ENCODE measurements at regions not wholly inside any gene's neighbourhood (a gene's known extent, or its start where the extent isn't known, plus 50 kb on each side); places are given as distances from the start of the nearest gene placed in this dataset.

DNA sequence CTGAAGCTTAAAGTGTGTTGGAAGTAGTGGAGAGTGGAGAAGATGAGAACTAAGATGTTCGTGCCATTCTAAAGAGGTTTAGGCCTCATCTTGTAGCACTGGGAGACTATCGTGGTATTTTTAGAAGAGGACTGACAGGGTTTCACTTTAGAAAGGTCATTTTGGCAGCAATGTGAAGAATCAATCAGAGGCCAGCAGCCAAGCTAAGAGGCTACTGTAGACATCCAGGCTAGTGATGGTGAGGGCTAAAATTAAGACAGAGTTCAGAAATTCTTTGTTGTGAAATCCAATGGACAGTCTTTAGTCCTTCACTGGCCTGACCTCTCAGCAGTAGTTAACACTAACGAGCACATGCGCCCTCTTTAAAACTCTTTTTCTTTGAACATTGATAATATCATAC, 288.2 kb downstream of the TBL1XR1 start:
- TF ChIP-seq, protein P1, sequence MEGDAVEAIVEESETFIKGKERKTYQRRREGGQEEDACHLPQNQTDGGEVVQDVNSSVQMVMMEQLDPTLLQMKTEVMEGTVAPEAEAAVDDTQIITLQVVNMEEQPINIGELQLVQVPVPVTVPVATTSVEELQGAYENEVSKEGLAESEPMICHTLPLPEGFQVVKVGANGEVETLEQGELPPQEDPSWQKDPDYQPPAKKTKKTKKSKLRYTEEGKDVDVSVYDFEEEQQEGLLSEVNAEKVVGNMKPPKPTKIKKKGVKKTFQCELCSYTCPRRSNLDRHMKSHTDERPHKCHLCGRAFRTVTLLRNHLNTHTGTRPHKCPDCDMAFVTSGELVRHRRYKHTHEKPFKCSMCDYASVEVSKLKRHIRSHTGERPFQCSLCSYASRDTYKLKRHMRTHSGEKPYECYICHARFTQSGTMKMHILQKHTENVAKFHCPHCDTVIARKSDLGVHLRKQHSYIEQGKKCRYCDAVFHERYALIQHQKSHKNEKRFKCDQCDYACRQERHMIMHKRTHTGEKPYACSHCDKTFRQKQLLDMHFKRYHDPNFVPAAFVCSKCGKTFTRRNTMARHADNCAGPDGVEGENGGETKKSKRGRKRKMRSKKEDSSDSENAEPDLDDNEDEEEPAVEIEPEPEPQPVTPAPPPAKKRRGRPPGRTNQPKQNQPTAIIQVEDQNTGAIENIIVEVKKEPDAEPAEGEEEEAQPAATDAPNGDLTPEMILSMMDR (IDR thresholded peaks at IDR 0.05; ENCODE audit: unreplicated experiment): no peak
- DNase-seq (ENCODE audit: low spot score): no peak
- no peaks in the 10 kb centered on the region for H3K36me3 Mint-ChIP-seq (ENCODE audit: low read depth, unreplicated experiment)
- H3K4me1 Mint-ChIP-seq (ENCODE audit: unreplicated experiment): no peaks in the 10 kb centered on the region
- no peak overlapping the region for H3K4me3 Mint-ChIP-seq (ENCODE audit: unreplicated experiment)
- no peaks in the 10 kb centered on the region for H3K27me3 Mint-ChIP-seq (ENCODE audit: unreplicated experiment)
- H3K9me3 Mint-ChIP-seq (ENCODE audit: unreplicated experiment): no peaks in the 10 kb centered on the region
- no peak overlapping the region for H3K27ac Mint-ChIP-seq (ENCODE audit: unreplicated experiment)

GRCh38 chr3:176906046-176906905, 291.0 kb downstream of the TBL1XR1 start:
- TF ChIP-seq, protein P1 (IDR thresholded peaks at IDR 0.05; ENCODE audit: unreplicated experiment): no peak
- Mint-ChIP-seq H3K27me3 (ENCODE audit: unreplicated experiment) (peaks cover 1% of the 10 kb centered on the region), H3K36me3 (ENCODE audit: low read depth, unreplicated experiment) (no peaks in the 10 kb centered on the region), H3K4me3 (ENCODE audit: unreplicated experiment) (no peak overlapping the region), H3K4me1 (ENCODE audit: unreplicated experiment) (peaks cover 3% of the 10 kb centered on the region), H3K9me3 (ENCODE audit: unreplicated experiment) (no peaks in the 10 kb centered on the region), H3K27ac (ENCODE audit: unreplicated experiment) (no peak overlapping the region)
- DNase-seq (ENCODE audit: low spot score): no peak

GRCh38 chr3:176905331-176905730, 292.0 kb downstream of the TBL1XR1 start:
- H3K36me3 Mint-ChIP-seq (ENCODE audit: low read depth, unreplicated experiment): no peaks in the 10 kb centered on the region
- peaks cover 1% of the 10 kb centered on the region for H3K27me3 Mint-ChIP-seq (ENCODE audit: unreplicated experiment)
- H3K9me3 Mint-ChIP-seq (ENCODE audit: unreplicated experiment): no peaks in the 10 kb centered on the region
- DNase-seq (ENCODE audit: low spot score): no peak
- H3K4me1 Mint-ChIP-seq (ENCODE audit: unreplicated experiment): peaks cover 3% of the 10 kb centered on the region
- TF ChIP-seq, protein P1 (IDR thresholded peaks at IDR 0.05; ENCODE audit: unreplicated experiment): no peak
- no peak overlapping the region for H3K4me3 Mint-ChIP-seq (ENCODE audit: unreplicated experiment)
- no peak overlapping the region for H3K27ac Mint-ChIP-seq (ENCODE audit: unreplicated experiment)

DNA sequence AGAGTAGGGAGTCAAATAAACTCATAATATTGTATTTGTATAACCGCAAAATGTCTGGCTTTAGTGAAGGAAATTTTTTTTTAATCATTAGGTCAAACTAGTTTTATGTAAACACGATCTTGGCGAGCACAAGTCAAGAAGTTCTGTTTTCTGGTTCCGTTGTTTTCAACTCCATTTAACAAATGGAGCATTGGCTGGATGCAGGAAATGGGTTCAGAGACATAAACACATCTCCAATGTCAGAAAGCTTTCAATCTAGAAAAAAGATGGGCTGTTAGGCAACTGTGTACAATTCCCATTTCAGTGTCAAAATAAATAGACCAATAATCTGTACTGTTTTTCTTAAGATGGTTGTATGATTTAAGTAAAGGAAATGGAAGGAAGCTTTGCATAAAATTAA, 292.8 kb downstream of the TBL1XR1 start:
- H3K27ac Mint-ChIP-seq (ENCODE audit: unreplicated experiment): no peak overlapping the region
- DNase-seq (ENCODE audit: low spot score): no peak
- H3K4me3 Mint-ChIP-seq (ENCODE audit: unreplicated experiment): no peak overlapping the region
- no peaks in the 10 kb centered on the region for H3K9me3 Mint-ChIP-seq (ENCODE audit: unreplicated experiment)
- H3K27me3 Mint-ChIP-seq (ENCODE audit: unreplicated experiment): peaks cover 1% of the 10 kb centered on the region
- TF ChIP-seq, protein P1 (IDR thresholded peaks at IDR 0.05; ENCODE audit: unreplicated experiment): no peak
- peaks cover 3% of the 10 kb centered on the region for H3K4me1 Mint-ChIP-seq (ENCODE audit: unreplicated experiment)
- no peaks in the 10 kb centered on the region for H3K36me3 Mint-ChIP-seq (ENCODE audit: low read depth, unreplicated experiment)

DNA sequence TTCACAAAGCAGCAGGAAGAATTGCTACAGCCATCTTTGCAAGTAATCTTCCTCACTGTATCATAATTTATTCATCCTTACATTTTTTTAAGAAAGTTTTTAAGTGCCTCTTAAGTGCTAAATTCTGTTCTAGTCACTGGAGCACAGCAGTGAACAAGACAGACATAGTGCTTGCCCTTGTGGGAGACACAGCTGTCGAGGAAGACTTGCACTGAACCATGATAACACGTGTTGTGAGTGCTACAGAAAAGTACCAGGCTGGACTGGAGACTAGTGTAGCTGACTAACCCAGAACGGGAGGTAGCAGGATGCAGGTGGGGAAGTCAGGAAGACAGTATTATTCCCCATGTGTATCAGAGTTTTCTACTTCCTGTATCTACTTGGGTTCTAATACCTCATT, 300.6 kb downstream of the TBL1XR1 start:
- Mint-ChIP-seq H3K27ac (ENCODE audit: unreplicated experiment) (no peak overlapping the region), H3K36me3 (ENCODE audit: low read depth, unreplicated experiment) (no peaks in the 10 kb centered on the region), H3K4me1 (ENCODE audit: unreplicated experiment) (peaks cover 2% of the 10 kb centered on the region), H3K9me3 (ENCODE audit: unreplicated experiment) (no peaks in the 10 kb centered on the region), H3K4me3 (ENCODE audit: unreplicated experiment) (no peak overlapping the region), H3K27me3 (ENCODE audit: unreplicated experiment) (no peaks in the 10 kb centered on the region)
- TF ChIP-seq, protein P1 (IDR thresholded peaks at IDR 0.05; ENCODE audit: unreplicated experiment): no peak
- DNase-seq (ENCODE audit: low spot score): no peak

Measured in endothelial cell (in vitro differentiated cells).